ENCODE measurements at regions not wholly inside any gene's neighbourhood (a gene's known extent, or its start where the extent isn't known, plus 50 kb on each side); places are given as distances from the start of the nearest gene placed in this dataset.

DNA sequence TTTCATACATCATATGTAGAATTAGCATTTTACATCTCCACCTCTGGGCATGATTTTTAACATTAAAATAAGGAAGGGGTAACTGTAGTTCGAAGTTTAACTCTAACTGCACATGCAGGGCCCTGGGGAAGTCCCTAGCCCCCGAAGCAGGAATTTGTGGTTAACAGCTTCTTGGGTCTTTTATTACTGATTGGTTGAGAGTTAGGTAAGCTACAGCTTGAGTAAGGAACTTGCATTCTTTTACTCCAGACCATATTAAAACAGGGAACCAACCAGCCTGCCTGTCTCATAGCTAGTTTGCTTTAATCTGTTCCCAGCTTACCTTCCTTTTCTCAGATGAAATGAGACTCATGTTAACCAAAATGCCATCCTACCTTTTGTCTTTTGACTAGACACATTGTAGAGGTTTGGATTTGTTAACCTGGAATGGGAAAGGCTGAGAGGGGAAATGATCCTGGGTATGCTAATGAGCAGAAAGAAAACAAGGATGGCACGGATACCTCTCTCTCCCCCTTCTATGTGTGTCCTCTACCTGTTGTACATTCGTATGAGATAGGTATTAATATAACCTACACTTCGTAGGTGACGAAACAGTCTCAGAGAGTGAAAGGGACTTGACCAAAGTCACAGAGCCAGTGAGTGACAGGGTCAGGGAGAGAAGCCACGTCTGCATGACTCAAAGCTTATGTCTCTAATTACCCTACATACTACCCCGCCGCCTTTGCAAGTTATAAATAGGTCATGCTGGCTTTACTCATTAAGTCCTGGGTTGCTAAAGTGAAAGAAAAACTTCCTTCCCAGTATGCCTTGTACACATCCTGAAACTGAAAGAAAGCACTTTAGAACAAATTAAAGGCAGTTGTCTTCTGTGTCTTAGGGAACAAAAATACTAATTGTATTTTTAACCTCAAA is 119.5 kb upstream of the AFF2 start:
- TF ChIP-seq, protein P1, sequence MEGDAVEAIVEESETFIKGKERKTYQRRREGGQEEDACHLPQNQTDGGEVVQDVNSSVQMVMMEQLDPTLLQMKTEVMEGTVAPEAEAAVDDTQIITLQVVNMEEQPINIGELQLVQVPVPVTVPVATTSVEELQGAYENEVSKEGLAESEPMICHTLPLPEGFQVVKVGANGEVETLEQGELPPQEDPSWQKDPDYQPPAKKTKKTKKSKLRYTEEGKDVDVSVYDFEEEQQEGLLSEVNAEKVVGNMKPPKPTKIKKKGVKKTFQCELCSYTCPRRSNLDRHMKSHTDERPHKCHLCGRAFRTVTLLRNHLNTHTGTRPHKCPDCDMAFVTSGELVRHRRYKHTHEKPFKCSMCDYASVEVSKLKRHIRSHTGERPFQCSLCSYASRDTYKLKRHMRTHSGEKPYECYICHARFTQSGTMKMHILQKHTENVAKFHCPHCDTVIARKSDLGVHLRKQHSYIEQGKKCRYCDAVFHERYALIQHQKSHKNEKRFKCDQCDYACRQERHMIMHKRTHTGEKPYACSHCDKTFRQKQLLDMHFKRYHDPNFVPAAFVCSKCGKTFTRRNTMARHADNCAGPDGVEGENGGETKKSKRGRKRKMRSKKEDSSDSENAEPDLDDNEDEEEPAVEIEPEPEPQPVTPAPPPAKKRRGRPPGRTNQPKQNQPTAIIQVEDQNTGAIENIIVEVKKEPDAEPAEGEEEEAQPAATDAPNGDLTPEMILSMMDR (IDR thresholded peaks at IDR 0.05; ENCODE audit: low read depth, low read length) = no peak
- TF ChIP-seq POLR2A (IDR thresholded peaks at IDR 0.05; ENCODE audit: extremely low read depth, insufficient read length) = no peak
- no peak for TF ChIP-seq MYC (IDR thresholded peaks at IDR 0.05; ENCODE audit: low read depth, low read length)
- TF ChIP-seq, protein P2, sequence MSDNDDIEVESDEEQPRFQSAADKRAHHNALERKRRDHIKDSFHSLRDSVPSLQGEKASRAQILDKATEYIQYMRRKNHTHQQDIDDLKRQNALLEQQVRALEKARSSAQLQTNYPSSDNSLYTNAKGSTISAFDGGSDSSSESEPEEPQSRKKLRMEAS (IDR thresholded peaks at IDR 0.05; ENCODE audit: low read depth, low read length) = peak; percentile 20; the same call in 1 of the 2 replicates

All from NB4 (cell line).